SK-N-SH treated with all-trans-retinoic acid at 6 μM for 48 hours (cell line): ENCODE measurements at regions not wholly inside any gene's neighbourhood (a gene's known extent, or its start where the extent isn't known, plus 50 kb on each side); places are given as distances from the start of the nearest gene placed in this dataset.

Source experiments
- ARNTL ChIP-seq: fragments of 450-650 bp; formaldehyde crosslinking; IDR thresholded peaks from 2 replicates; pipeline ENCODE4 v1.5.0; 2020; ENCODE audit warnings: low read depth, mild to moderate bottlenecking, moderate library complexity, borderline replicate concordance
- OSR1 ChIP-seq: fragments of 250-450 bp; sonication (Bioruptor Pico); IDR thresholded peaks from 2 replicates; pipeline ENCODE4 v1.8.0; 2022; ENCODE audit warnings: moderate library complexity, mild to moderate bottlenecking, inconsistent platforms
- PATZ1 ChIP-seq: fragments of 250-450 bp; sonication (Bioruptor Pico); IDR thresholded peaks from 2 replicates; pipeline ENCODE4 v1.8.0; 2020; ENCODE audit warnings: mild to moderate bottlenecking, moderate library complexity, borderline replicate concordance
- ZC3H10 ChIP-seq: fragments of 250-450 bp; sonication (Bioruptor Pico); IDR thresholded peaks from 2 replicates; pipeline ENCODE4 v1.5.1; 2021; ENCODE audit warnings: mild to moderate bottlenecking, moderate library complexity
- ZFP30 ChIP-seq: fragments of 450-650 bp; formaldehyde crosslinking; IDR thresholded peaks from 2 replicates; pipeline ENCODE4 v1.5.0; 2022; ENCODE audit warnings: mild to moderate bottlenecking, moderate library complexity

GRCh38 chr9:78470741-78471140, 173.8 kb downstream of the PSAT1 start:
- TF ChIP-seq ARNTL (CRISPR knock-in tag) (no peak), ZFP30 (CRISPR knock-in tag) (no peak), PATZ1 (no peak), OSR1 (CRISPR knock-in tag) (no peak), ZC3H10 (no peak)
